ENCODE measurements at regions not wholly inside any gene's neighbourhood (a gene's known extent, or its start where the extent isn't known, plus 50 kb on each side); places are given as distances from the start of the nearest gene placed in this dataset.

DNA sequence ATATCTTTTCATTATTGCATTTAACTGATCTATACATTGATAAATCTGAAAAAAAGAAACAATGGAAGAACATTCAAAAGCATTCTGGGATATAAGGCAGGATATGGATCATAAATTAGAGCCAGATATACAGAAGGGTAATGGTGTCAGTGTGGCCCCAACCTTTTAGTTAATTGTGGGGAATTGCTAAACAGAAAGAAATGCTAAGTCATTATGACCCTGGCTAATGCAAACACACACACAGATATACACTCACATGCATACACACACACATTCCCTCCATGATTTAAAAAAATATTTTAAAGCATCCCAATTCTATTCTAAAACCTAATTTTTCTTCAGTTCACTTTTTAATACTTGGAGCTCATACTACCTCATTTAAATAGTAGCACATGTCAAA lies 404.5 kb downstream of the BCAT1 start:
- intact Hi-C loops (cut with DNase I; ENCODE audit: low total_unique reads) = no loop called here
- Histone ChIP-seq H3K4me1 (no peaks in the 10 kb centered on the region), H3K27me3 (no peaks in the 10 kb centered on the region), H3K36me3 (ENCODE audit: low read depth, missing control alignments) (no peaks in the 10 kb centered on the region), H3K4me3 (no peak overlapping the region), H3K27ac (no peak overlapping the region), H3K9me3 (no peaks in the 10 kb centered on the region)
- TF ChIP-seq, protein P1, sequence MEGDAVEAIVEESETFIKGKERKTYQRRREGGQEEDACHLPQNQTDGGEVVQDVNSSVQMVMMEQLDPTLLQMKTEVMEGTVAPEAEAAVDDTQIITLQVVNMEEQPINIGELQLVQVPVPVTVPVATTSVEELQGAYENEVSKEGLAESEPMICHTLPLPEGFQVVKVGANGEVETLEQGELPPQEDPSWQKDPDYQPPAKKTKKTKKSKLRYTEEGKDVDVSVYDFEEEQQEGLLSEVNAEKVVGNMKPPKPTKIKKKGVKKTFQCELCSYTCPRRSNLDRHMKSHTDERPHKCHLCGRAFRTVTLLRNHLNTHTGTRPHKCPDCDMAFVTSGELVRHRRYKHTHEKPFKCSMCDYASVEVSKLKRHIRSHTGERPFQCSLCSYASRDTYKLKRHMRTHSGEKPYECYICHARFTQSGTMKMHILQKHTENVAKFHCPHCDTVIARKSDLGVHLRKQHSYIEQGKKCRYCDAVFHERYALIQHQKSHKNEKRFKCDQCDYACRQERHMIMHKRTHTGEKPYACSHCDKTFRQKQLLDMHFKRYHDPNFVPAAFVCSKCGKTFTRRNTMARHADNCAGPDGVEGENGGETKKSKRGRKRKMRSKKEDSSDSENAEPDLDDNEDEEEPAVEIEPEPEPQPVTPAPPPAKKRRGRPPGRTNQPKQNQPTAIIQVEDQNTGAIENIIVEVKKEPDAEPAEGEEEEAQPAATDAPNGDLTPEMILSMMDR (IDR thresholded peaks at IDR 0.05) = no peak
- no peak for TF ChIP-seq POLR2A (IDR thresholded peaks at IDR 0.05)
- DNase-seq = no peak

DNA sequence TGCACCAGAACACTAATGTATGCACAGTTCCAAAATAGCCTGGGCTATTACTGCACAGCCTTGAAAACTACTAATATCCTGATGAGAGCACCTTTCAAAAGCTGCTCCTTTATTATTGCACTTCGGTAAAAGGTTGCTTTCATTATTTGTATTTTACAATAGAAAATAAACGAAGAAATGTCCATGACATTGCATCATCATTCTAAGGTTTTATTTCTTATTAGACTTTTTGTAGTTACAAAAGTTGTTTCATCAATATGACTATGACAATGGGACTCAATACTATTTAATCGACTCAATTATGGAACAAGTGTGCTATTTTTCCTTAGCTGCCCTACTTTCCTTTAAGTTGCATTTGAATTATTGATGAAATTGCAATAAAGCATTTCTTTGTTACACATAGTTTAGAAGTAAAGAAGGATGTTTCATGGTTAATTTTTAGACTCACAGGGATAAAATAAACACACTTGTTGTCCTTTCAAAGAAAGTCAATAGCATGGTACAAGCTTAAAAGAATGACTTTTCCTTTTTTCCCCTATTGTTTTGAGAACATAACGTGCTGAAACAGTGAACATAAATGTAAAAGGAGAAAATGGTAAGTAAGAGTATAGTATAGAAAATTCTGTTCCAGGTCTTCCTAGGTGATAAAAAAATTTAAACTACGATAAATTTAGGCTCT lies 407.6 kb downstream of the BCAT1 start:
- WGBS, 2 donors = 88 to 89% methylated on average over 5 of the region's 5 CpGs
- Histone ChIP-seq H3K36me3 (ENCODE audit: low read depth, missing control alignments) (no peaks in the 10 kb centered on the region), H3K4me1 (no peaks in the 10 kb centered on the region)

DNA sequence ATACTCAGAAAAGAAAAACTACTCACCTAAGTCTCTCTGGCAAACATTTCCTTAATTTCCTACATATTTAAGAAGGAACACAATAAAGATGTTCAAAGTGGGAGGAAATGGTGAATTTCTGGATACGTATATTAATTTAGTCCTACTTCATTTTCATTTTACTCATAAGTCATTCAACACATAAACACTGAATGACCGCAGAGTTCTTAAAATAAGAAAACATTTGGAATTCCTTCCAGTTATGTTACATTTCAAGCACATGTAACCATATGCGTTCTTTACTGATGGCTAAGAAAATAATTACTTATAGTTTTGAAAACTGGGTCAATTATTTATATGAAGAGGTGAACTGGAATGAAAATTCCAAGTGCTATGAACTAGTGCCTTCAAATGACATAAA lies 409.3 kb downstream of the BCAT1 start:
- Histone ChIP-seq H3K27ac (no peak overlapping the region), H3K9me3 (no peaks in the 10 kb centered on the region), H3K27me3 (no peaks in the 10 kb centered on the region), H3K4me1 (peaks cover 4% of the 10 kb centered on the region), H3K36me3 (ENCODE audit: low read depth, missing control alignments) (no peaks in the 10 kb centered on the region), H3K4me3 (no peak overlapping the region)
- WGBS, 2 donors = 94 to 96% methylated on average over 3 of the region's 3 CpGs
- DNase-seq = no peak
- TF ChIP-seq, protein P1 (IDR thresholded peaks at IDR 0.05) = no peak
- TF ChIP-seq POLR2A (IDR thresholded peaks at IDR 0.05) = no peak
- intact Hi-C loops (cut with DNase I; ENCODE audit: low total_unique reads) = no loop called here

More for the DNA sequence above, 407.6 kb downstream of the BCAT1 start:
- TF ChIP-seq, protein P1 (IDR thresholded peaks at IDR 0.05) = no peak
- no peak for TF ChIP-seq POLR2A (IDR thresholded peaks at IDR 0.05)
- no peaks in the 10 kb centered on the region for H3K9me3 ChIP-seq
- no peak overlapping the region for H3K27ac ChIP-seq
- no peak overlapping the region for H3K4me3 ChIP-seq
- no peaks in the 10 kb centered on the region for H3K27me3 ChIP-seq
- DNase-seq = no peak
- intact Hi-C loops (cut with DNase I; ENCODE audit: low total_unique reads) = no loop called here

DNA sequence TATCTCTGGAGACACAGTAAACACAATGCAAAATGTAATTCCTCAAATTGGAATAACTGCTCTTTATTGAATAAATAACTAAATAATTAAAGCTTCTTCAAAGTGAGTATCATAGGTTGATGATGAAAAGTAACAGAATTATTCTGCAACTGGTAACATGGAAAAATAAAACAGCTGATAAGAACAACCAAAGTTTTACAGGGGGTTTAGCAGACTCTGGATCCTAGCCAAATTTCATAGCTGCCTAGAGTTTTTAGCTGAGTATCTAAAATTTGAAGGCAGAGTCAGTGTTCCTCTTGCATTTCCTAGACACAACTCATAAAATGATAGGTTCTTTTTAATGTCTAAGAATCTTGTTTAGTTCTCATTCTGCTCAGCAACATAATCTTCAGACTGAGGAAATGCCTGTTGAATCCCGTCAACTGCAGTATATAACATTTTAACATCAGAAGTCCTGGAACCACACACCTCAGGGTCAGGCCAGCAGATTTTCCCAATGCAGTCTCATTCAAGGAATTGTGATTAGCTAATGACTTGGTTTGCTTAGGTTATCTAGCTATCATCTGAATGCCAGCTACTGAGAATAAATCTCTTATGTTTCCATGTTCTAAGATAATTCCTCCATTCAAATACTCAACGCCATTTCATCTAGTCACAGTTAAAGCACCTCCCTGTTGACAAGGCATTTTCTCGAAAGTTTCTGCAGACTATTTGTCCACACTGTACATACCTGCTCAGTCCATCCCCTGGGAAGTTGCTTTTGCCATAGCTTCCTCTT lies 411.6 kb downstream of the BCAT1 start:
- intact Hi-C loops (cut with DNase I; ENCODE audit: low total_unique reads) = no loop called here
- Histone ChIP-seq H3K9me3 (no peaks in the 10 kb centered on the region), H3K4me3 (no peak overlapping the region), H3K27ac (peak overlapping the region in 1 of 2 donors; percentile 1), H3K36me3 (ENCODE audit: low read depth, missing control alignments) (no peaks in the 10 kb centered on the region), H3K27me3 (no peaks in the 10 kb centered on the region), H3K4me1 (peaks cover 4% of the 10 kb centered on the region)
- 68 to 76% methylated on average over 3 of the region's 3 CpGs for WGBS, 2 donors
- TF ChIP-seq POLR2A (IDR thresholded peaks at IDR 0.05) = no peak
- TF ChIP-seq, protein P1 (IDR thresholded peaks at IDR 0.05) = no peak
- DNase-seq = no peak
